NCI-H1048 (cell line): ENCODE measurements at regions not wholly inside any gene's neighbourhood (a gene's known extent, or its start where the extent isn't known, plus 50 kb on each side); places are given as distances from the start of the nearest gene placed in this dataset.

Source experiments
- DNase-seq: peaks from one replicate; lab custom pipeline; 2025; lab: John Stamatoyannopoulos, UW

- DNase-seq: no peak
Measured at GRCh38 chr4:26140150-26140898, 180.5 kb upstream of the RBPJ start.

GRCh38 chr4:26141051-26141721 lies 179.6 kb upstream of the RBPJ start:
- DNase-seq: no peak

GRCh38 chr4:26141911-26142638 lies 178.7 kb upstream of the RBPJ start:
- DNase-seq: peak; percentile 27

GRCh38 chr4:26144526-26145155 lies 176.2 kb upstream of the RBPJ start:
- DNase-seq: no peak

- no peak for DNase-seq
Measured at GRCh38 chr4:26145212-26145611, 175.6 kb upstream of the RBPJ start.

GRCh38 chr4:26148927-26149326 lies 171.9 kb upstream of the RBPJ start:
- no peak for DNase-seq

GRCh38 chr4:26150948-26151347 lies 169.9 kb upstream of the RBPJ start:
- no peak for DNase-seq

GRCh38 chr4:26151615-26152014 lies 169.2 kb upstream of the RBPJ start:
- no peak for DNase-seq

GRCh38 chr4:26152056-26152455 lies 168.8 kb upstream of the RBPJ start:
- DNase-seq: no peak

GRCh38 chr4:26157541-26157940 lies 163.3 kb upstream of the RBPJ start:
- no peak for DNase-seq

- DNase-seq: no peak
Measured at GRCh38 chr4:26160591-26160990, 160.2 kb upstream of the RBPJ start.

- DNase-seq: no peak
Measured at GRCh38 chr4:26161030-26161824, 159.6 kb upstream of the RBPJ start.

GRCh38 chr4:26162101-26162500 lies 158.7 kb upstream of the RBPJ start:
- no peak for DNase-seq

- no peak for DNase-seq
Measured at GRCh38 chr4:26163425-26164362, 157.1 kb upstream of the RBPJ start.

- no peak for DNase-seq
Measured at GRCh38 chr4:26171501-26171900, 149.3 kb upstream of the RBPJ start.

- no peak for DNase-seq
Measured at GRCh38 chr4:26171941-26172340, 148.9 kb upstream of the RBPJ start.

GRCh38 chr4:26173619-26174018 lies 147.2 kb upstream of the RBPJ start:
- DNase-seq: no peak

- DNase-seq: no peak
Measured at GRCh38 chr4:26174027-26174426, 146.8 kb upstream of the RBPJ start.

GRCh38 chr4:26175006-26175786 lies 145.6 kb upstream of the RBPJ start:
- DNase-seq: no peak
